VCaP (cell line): ENCODE measurements at regions not wholly inside any gene's neighbourhood (a gene's known extent, or its start where the extent isn't known, plus 50 kb on each side); places are given as distances from the start of the nearest gene placed in this dataset.

Source experiments
- H3K27ac ChIP-seq: fragments of 450-650 bp; 2 replicates; pipeline ENCODE4 v1.5.1; 2017
- CTCF ChIP-seq: fragments of 450-650 bp; conservative IDR thresholded peaks from 2 replicates; pipeline ENCODE4 v1.5.1; 2017; ENCODE audit warnings: mild to moderate bottlenecking, moderate library complexity

GRCh38 chr2:155151472-155151871, 453.0 kb downstream of the KCNJ3 start:
- TF ChIP-seq CTCF = no peak
- H3K27ac ChIP-seq = no peak overlapping the region

GRCh38 chr2:155145758-155146229, 447.3 kb downstream of the KCNJ3 start:
- no peak for TF ChIP-seq CTCF
- no peak overlapping the region for H3K27ac ChIP-seq

- TF ChIP-seq CTCF = no peak
- no peak overlapping the region for H3K27ac ChIP-seq
These were observed 442.9 kb downstream of the KCNJ3 start for GRCh38 chr2:155141418-155141817.

GRCh38 chr2:155125585-155126230, 427.2 kb downstream of the KCNJ3 start:
- TF ChIP-seq CTCF = no peak
- no peak overlapping the region for H3K27ac ChIP-seq

- H3K27ac ChIP-seq = no peak overlapping the region
- no peak for TF ChIP-seq CTCF
These were observed 417.4 kb downstream of the KCNJ3 start for GRCh38 chr2:155115846-155116245.

GRCh38 chr2:155111070-155111469, 412.6 kb downstream of the KCNJ3 start:
- H3K27ac ChIP-seq = no peak overlapping the region
- no peak for TF ChIP-seq CTCF

GRCh38 chr2:155109527-155109926, 411.0 kb downstream of the KCNJ3 start:
- TF ChIP-seq CTCF = no peak
- H3K27ac ChIP-seq = no peak overlapping the region
